K562 (cell line): ENCODE measurements at regions not wholly inside any gene's neighbourhood (a gene's known extent, or its start where the extent isn't known, plus 50 kb on each side); places are given as distances from the start of the nearest gene placed in this dataset.

ENCODE experiments used
- ATAC-seq: fragments of 200-7000 bp; cut with Tn5 transposase; 3 replicates; pipeline ENCODE4 v1.9.1; 2020; ENCODE audit warnings: moderate library complexity
- BruUV-seq: library from RNA; stranded (reverse); fragments of 400-500 nt; replicated peaks from 2 replicates; lab custom pipeline; 2021; lab: Mats Ljungman, UMichigan
- CTCF ChIA-PET: fragments of 300-600 bp; formaldehyde crosslinking; extraction: SDS; loops from one replicate; lab custom pipeline; 2021; ENCODE audit warnings: low intra/inter-chr PET ratio; lab: Yijun Ruan, JAX
- POLR2A ChIA-PET: fragments of 300-600, 350-650 bp; sonication (Branson Sonifier 250); formaldehyde crosslinking; extraction: SDS; loops from one replicate; lab custom pipeline; 2021; ENCODE audit warnings: antibody characterized with exemption, inconsistent platforms; lab: Yijun Ruan, JAX
- DNase-seq, 4 experiments: peaks; one replicate each; pipeline versions ENCODE4 v3.0.0 to v3.0.0-alpha.2; 2011 to 2018; ENCODE audit warnings: low spot score in 3 of 4, mixed read lengths in 3 of 4; ENCODE audit errors: extremely low read depth in 1 of 4
- FAIRE-seq: peaks from 2 replicates; lab custom pipeline; 2011; peaks lifted over from hg19 to GRCh38; lab: Jason Lieb, UNC
- H2AFZ ChIP-seq: 2 replicates; pipeline ENCODE4 v1.6.0; 2011; ENCODE audit warnings: low read depth, low read length, control low read depth, inconsistent platforms
- H3K27ac ChIP-seq: fragments of 200-600 bp; 3 replicates; pipeline ENCODE4 v1.8.0; 2011; ENCODE audit warnings: low read depth, mild to moderate bottlenecking, control low read depth, inconsistent platforms, low read length, moderate library complexity, mixed read lengths; ENCODE audit errors: extremely low read depth
- H3K27me3 ChIP-seq, 2 experiments: fragments of 300-600 bp in 1 of 2; 2 replicates in 1 of 2; 3 replicates in 1 of 2; pipeline versions ENCODE4 v1.6.0 to v1.8.0; 2011; ENCODE audit warnings: inconsistent platforms in 2 of 2, low read length in 2 of 2, mild to moderate bottlenecking in 1 of 2, mixed read lengths in 1 of 2, moderate library complexity in 1 of 2; ENCODE audit not compliant: control insufficient read depth in 2 of 2, insufficient read depth in 2 of 2
- H3K36me3 ChIP-seq: fragments of 300-600 bp; 3 replicates; pipeline ENCODE4 v1.8.0; 2011; ENCODE audit warnings: mild to moderate bottlenecking, low read length, inconsistent platforms; ENCODE audit not compliant: control insufficient read depth, insufficient read depth
- H3K4me1 ChIP-seq, 2 experiments: fragments of 200-600 bp in 1 of 2; replicated peaks in 1 of 2; 2 replicates in 1 of 2; 3 replicates in 1 of 2; pipeline versions ENCODE4 v1.5.1 to v1.8.0; 2011; ENCODE audit warnings: inconsistent platforms in 2 of 2, low read length in 2 of 2, mild to moderate bottlenecking in 1 of 2, mixed read lengths in 1 of 2, moderate library complexity in 1 of 2; ENCODE audit not compliant: control insufficient read depth in 2 of 2, insufficient read depth in 2 of 2
- H3K4me2 ChIP-seq: 2 replicates; pipeline ENCODE4 v1.6.1; 2011; ENCODE audit warnings: low read length, control low read depth, inconsistent platforms, mixed read lengths; ENCODE audit not compliant: insufficient read depth
- H3K4me3 ChIP-seq: fragments of 200-600 bp; sonication (generic), shearing (Covaris generic); 2 replicates; pipeline ENCODE4 v1.5.1; 2016; ENCODE audit warnings: control low read depth, inconsistent platforms
- H3K79me2 ChIP-seq: fragments of 200-600 bp; 3 replicates; pipeline ENCODE4 v1.8.0; 2011; ENCODE audit warnings: low read length, inconsistent platforms; ENCODE audit not compliant: control insufficient read depth, insufficient read depth
- H3K9ac ChIP-seq, 2 experiments: 2 replicates each; pipeline versions ENCODE4 v1.6.0 to v1.6.1; 2011; ENCODE audit warnings: low read depth in 2 of 2, low read length in 2 of 2, control low read depth in 1 of 2, inconsistent platforms in 1 of 2, mild to moderate bottlenecking in 1 of 2, mixed read lengths in 1 of 2; ENCODE audit not compliant: insufficient read depth in 1 of 2
- H3K9me1 ChIP-seq: one replicate; pipeline ENCODE4 v1.6.0; 2011; ENCODE audit warnings: inconsistent platforms, mild to moderate bottlenecking, low read length, moderate library complexity; ENCODE audit not compliant: control insufficient read depth, insufficient read depth
- H3K9me3 ChIP-seq: replicated peaks from 2 replicates; pipeline ENCODE4 v1.5.1; 2011; ENCODE audit warnings: low read depth, low read length, inconsistent platforms; ENCODE audit not compliant: control insufficient read depth, insufficient read depth
- H4K20me1 ChIP-seq: replicated peaks from 2 replicates; pipeline ENCODE4 v1.6.1; 2011; ENCODE audit warnings: low read length, inconsistent platforms, mixed read lengths; ENCODE audit not compliant: control insufficient read depth, insufficient read depth
- FOXP4 ChIP-seq: sonication (generic); formaldehyde crosslinking; IDR thresholded peaks from 2 replicates; pipeline ENCODE4 v1.8.0; 2022; ENCODE audit warnings: mild to moderate bottlenecking, missing genetic modification reagents, borderline replicate concordance
- HLTF ChIP-seq: fragments of 450-650 bp; IDR thresholded peaks from 2 replicates; pipeline ENCODE4 v1.6.1; 2016
- NFYB ChIP-seq: IDR thresholded peaks from 2 replicates; pipeline ENCODE4 v1.6.1; 2011; ENCODE audit warnings: mild to moderate bottlenecking, moderate library complexity; ENCODE audit not compliant: insufficient read length; ENCODE audit errors: extremely low read depth
- NR2F6 ChIP-seq: fragments of 450-650 bp; formaldehyde crosslinking; IDR thresholded peaks from 2 replicates; pipeline ENCODE4 v1.4.0; 2020; ENCODE audit warnings: mild to moderate bottlenecking
- SRSF7 ChIP-seq: fragments of 200-400 bp; formaldehyde crosslinking; optimal IDR thresholded peaks from 2 replicates; pipeline ENCODE3; 2017; ENCODE audit warnings: mild to moderate bottlenecking, low read depth, low read length
- TAF15 ChIP-seq: fragments of 200-400 bp; formaldehyde crosslinking; IDR thresholded peaks from 2 replicates; pipeline ENCODE4 v1.6.1; 2017; ENCODE audit warnings: mild to moderate bottlenecking, low read depth, low read length, moderate library complexity
- TAF7 ChIP-seq: fragments of 450-650 bp; IDR thresholded peaks from 2 replicates; pipeline ENCODE4 v1.6.1; 2016; ENCODE audit warnings: missing genetic modification characterization, missing compliant biosample characterization
- ZNF644 ChIP-seq: fragments of 200-800 bp; sonication (Bioruptor generic); IDR thresholded peaks from 2 replicates; pipeline ENCODE4 v1.6.1; 2016; ENCODE audit warnings: low read depth, missing genetic modification characterization, missing compliant biosample characterization
- ZNF707 ChIP-seq: fragments of 250-450 bp; sonication (Bioruptor Pico); conservative IDR thresholded peaks from 2 replicates; pipeline ENCODE4 v1.8.0; 2022; ENCODE audit warnings: inconsistent platforms, mild to moderate bottlenecking, moderate library complexity
- WGBS: fragments of 100-300 bp; shearing (Covaris generic); methylation state at CpG from one replicate; pipeline ENCODE4 v1.1.6; 2016; ENCODE audit warnings: low coverage, mixed read lengths; ENCODE audit not compliant: insufficient coverage; ENCODE audit errors: missing lambda C conversion rate; 5-methylcytosine and 5-hydroxymethylcytosine counted together
- in situ Hi-C: fragments of 300-500 bp; cut with MboI; formaldehyde crosslinking; loops from 4 replicates; pipeline ENCODE4 v1.15.0; 2018; ENCODE audit warnings: inconsistent platforms, mixed read lengths
- intact Hi-C: fragments of 100-400 bp; cut with micrococcal nuclease; formaldehyde crosslinking; loops from 2 replicates; pipeline ENCODE4 v1.14.2; 2022

- intact Hi-C loops: no loop called here
- H2AFZ ChIP-seq: no peak overlapping the region
- TF ChIP-seq SRSF7 (no peak), NR2F6 (CRISPR knock-in tag) (no peak), TAF15 (no peak), NFYB (no peak), TAF7 (no peak), ZNF644 (tag) (no peak), ZNF707 (CRISPR knock-in tag) (no peak), HLTF (no peak), FOXP4 (CRISPR knock-in tag) (no peak)
- TF ChIP-seq, all 486 proteins: peak for 0
- Histone ChIP-seq H3K9ac (no peak overlapping the region), H4K20me1 (no peaks in the 10 kb centered on the region), H3K27me3 (peaks cover 13 to 47% of the 10 kb centered on the region in 2 experiments; a peak in 4 of 5 replicates), H3K4me3 (no peak overlapping the region), H3K4me1 (peaks cover 0 to 3% of the 10 kb centered on the region in 2 experiments; a peak in 1 of 5 replicates), H3K79me2 (no peaks in the 10 kb centered on the region), H3K36me3 (no peaks in the 10 kb centered on the region), H3K9me3 (no peaks in the 10 kb centered on the region), H3K27ac (no peak overlapping the region), H3K9me1 (no peaks in the 10 kb centered on the region), H3K4me2 (no peak overlapping the region)
- in situ Hi-C loops: no loop called here
- CTCF ChIA-PET: no interaction called here
- POLR2A ChIA-PET: no interaction called here
- 4% methylated on average over 4 of the region's 4 CpGs for WGBS
- FAIRE-seq (no peak), DNase-seq (no peak), ATAC-seq (no peak)
- no TSS peak for BruUV-seq
Observed at GRCh38 chr6:1497761-1498105, 108.4 kb downstream of the FOXF2 start.
